Natural killer cell (primary cell): ENCODE measurements at regions not wholly inside any gene's neighbourhood (a gene's known extent, or its start where the extent isn't known, plus 50 kb on each side); places are given as distances from the start of the nearest gene placed in this dataset.

Experiments used
- ATAC-seq, 3 donors: fragments of 150-1000 bp in 2 of 3; fragments of 200-7000 bp in 1 of 3; cut with Tn5 transposase; 1 replicate in 1 of 3; 2 replicates in 2 of 3; pipeline ENCODE4 v1.10.0; 2021; ENCODE audit warnings: mild to moderate bottlenecking in 2 of 3, moderate library complexity in 2 of 3
- DNase-seq, 2 donors: peaks; one replicate each; pipeline versions ENCODE4 v3.0.0 to v3.0.0-alpha.2; 2013 to 2021; ENCODE audit warnings: mixed read lengths in 1 of 2
- H3K27ac ChIP-seq: one replicate; pipeline ENCODE4 v1.5.1; 2013; ENCODE audit warnings: mild to moderate bottlenecking, low read length
- H3K27me3 ChIP-seq: one replicate; pipeline ENCODE4 v1.6.1; 2013; ENCODE audit warnings: low read length; ENCODE audit not compliant: control insufficient read depth, insufficient read depth
- H3K36me3 ChIP-seq: one replicate; pipeline ENCODE4 v1.6.1; 2013; ENCODE audit warnings: low read length; ENCODE audit not compliant: control insufficient read depth, insufficient read depth
- H3K4me1 ChIP-seq: one replicate; pipeline ENCODE4 v1.6.1; 2013; ENCODE audit warnings: low read length; ENCODE audit not compliant: control insufficient read depth, insufficient read depth
- H3K4me3 ChIP-seq: one replicate; pipeline ENCODE4 v1.5.1; 2013; ENCODE audit warnings: low read length
- H3K9me3 ChIP-seq: one replicate; pipeline ENCODE4 v1.6.1; 2013; ENCODE audit warnings: low read length; ENCODE audit not compliant: control insufficient read depth, insufficient read depth
- H3K27ac Mint-ChIP-seq, 2 donors: one replicate each; pipeline ENCODE4 v1.8.0; 2022; ENCODE audit warnings: mild to moderate bottlenecking in 2 of 2, mixed read lengths in 2 of 2, moderate library complexity in 1 of 2
- H3K27me3 Mint-ChIP-seq, 2 donors: one replicate each; pipeline ENCODE4 v1.8.0; 2022; ENCODE audit warnings: low read depth in 2 of 2, mixed read lengths in 2 of 2
- H3K36me3 Mint-ChIP-seq: one replicate; pipeline ENCODE4 v1.8.0; 2022; ENCODE audit warnings: mixed read lengths
- H3K4me1 Mint-ChIP-seq, 2 donors: one replicate each; pipeline ENCODE4 v1.8.0; 2022; ENCODE audit warnings: mixed read lengths in 2 of 2
- H3K4me3 Mint-ChIP-seq: one replicate; pipeline ENCODE4 v1.8.0; 2022; ENCODE audit warnings: mild to moderate bottlenecking, moderate library complexity, mixed read lengths
- H3K9me3 Mint-ChIP-seq, 2 donors: one replicate each; pipeline ENCODE4 v1.8.0; 2022; ENCODE audit warnings: mixed read lengths in 2 of 2
- WGBS: methylation state at CpG from one replicate; pipeline ENCODE4 v1.1.7; 2013; ENCODE audit warnings: missing lambda C conversion rate; ENCODE audit not compliant: insufficient coverage; 5-methylcytosine and 5-hydroxymethylcytosine counted together
- intact Hi-C: fragments of 100-400 bp; cut with micrococcal nuclease; formaldehyde crosslinking; loops from one replicate; pipeline ENCODE4 v1.14.2; 2022
- TF ChIP-seq, protein P1 (sequence below): fragments of 200-600 bp; IDR thresholded peaks from one replicate; pipeline ENCODE4 v1.8.0; 2022; ENCODE audit warnings: antibody characterized with exemption

DNA sequence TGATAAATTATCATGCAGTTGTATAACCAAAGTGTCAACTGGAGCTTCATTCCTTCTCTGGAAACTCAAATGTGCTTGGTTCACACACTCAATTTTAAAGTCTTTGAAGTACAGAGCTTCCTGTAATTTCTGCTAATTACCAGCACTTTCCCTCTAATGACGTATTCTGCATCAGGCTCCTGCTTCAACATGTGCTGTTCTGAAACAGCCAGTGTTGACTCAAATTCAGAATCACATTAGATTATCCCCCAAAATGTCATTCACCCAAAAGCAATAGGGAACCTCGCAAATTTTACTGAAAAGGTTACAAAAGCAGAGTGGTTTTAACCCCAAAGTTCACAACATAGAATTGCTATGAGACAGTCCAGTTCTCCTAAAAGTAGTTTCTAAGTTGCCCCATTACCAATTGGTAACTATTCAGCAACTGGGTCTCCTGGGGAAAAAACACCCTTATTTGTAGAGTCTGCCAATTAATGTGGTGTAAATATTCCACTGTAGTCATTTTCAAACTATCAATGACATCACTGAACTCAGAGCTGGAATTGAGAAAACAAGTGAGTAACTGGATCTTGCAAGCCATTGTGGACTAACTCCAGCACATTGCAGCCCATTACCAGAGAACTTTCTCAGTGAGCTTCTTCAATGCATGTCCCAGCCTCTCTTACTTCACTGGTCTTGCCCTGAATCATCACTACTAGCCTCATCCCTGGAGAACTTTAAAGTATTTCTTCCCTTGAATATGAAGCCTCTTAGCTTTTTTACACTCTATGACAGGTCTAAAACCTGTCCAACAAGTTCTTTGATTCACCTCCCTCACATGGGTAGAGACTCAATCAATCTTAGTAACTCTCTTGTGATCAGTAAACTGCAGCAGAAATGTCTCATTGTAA lies 955.4 kb downstream of the EFNB2 start:
- no peak overlapping the region for H3K27ac Mint-ChIP-seq
- H3K27me3 ChIP-seq: no peaks in the 10 kb centered on the region
- no peaks in the 10 kb centered on the region for H3K36me3 ChIP-seq
- WGBS: 80% methylated on average over 2 of the region's 2 CpGs
- H3K27ac ChIP-seq: no peak overlapping the region
- peaks cover 9 to 13% of the 10 kb centered on the region in 2 donors for H3K9me3 Mint-ChIP-seq
- H3K4me3 ChIP-seq: no peak overlapping the region
- H3K9me3 ChIP-seq: peaks cover 4% of the 10 kb centered on the region
- no peak overlapping the region for H3K4me3 Mint-ChIP-seq
- DNase-seq (no peak), ATAC-seq (no peak)
- H3K27me3 Mint-ChIP-seq: no peaks in the 10 kb centered on the region
- H3K4me1 Mint-ChIP-seq: no peaks in the 10 kb centered on the region
- no peaks in the 10 kb centered on the region for H3K4me1 ChIP-seq
- intact Hi-C loops: no loop called here
- no peaks in the 10 kb centered on the region for H3K36me3 Mint-ChIP-seq
- TF ChIP-seq, protein P1, sequence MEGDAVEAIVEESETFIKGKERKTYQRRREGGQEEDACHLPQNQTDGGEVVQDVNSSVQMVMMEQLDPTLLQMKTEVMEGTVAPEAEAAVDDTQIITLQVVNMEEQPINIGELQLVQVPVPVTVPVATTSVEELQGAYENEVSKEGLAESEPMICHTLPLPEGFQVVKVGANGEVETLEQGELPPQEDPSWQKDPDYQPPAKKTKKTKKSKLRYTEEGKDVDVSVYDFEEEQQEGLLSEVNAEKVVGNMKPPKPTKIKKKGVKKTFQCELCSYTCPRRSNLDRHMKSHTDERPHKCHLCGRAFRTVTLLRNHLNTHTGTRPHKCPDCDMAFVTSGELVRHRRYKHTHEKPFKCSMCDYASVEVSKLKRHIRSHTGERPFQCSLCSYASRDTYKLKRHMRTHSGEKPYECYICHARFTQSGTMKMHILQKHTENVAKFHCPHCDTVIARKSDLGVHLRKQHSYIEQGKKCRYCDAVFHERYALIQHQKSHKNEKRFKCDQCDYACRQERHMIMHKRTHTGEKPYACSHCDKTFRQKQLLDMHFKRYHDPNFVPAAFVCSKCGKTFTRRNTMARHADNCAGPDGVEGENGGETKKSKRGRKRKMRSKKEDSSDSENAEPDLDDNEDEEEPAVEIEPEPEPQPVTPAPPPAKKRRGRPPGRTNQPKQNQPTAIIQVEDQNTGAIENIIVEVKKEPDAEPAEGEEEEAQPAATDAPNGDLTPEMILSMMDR: no peak

GRCh38 chr13:105573136-105573535 lies 962.3 kb downstream of the EFNB2 start:
- no peak overlapping the region for H3K4me3 ChIP-seq
- H3K36me3 ChIP-seq: no peaks in the 10 kb centered on the region
- no peaks in the 10 kb centered on the region for H3K27me3 Mint-ChIP-seq
- H3K4me1 ChIP-seq: no peaks in the 10 kb centered on the region
- peaks cover 4% of the 10 kb centered on the region for H3K9me3 ChIP-seq
- H3K9me3 Mint-ChIP-seq: peaks cover 3 to 12% of the 10 kb centered on the region in 2 donors
- no peak overlapping the region for H3K27ac Mint-ChIP-seq
- H3K4me3 Mint-ChIP-seq: no peak overlapping the region
- ATAC-seq (no peak), DNase-seq (no peak)
- H3K36me3 Mint-ChIP-seq: no peaks in the 10 kb centered on the region
- intact Hi-C loops: no loop called here
- TF ChIP-seq, protein P1: no peak
- no peaks in the 10 kb centered on the region for H3K27me3 ChIP-seq
- no peak overlapping the region for H3K27ac ChIP-seq
- no peaks in the 10 kb centered on the region for H3K4me1 Mint-ChIP-seq
- 83% methylated on average over 1 of the region's 1 CpG for WGBS

GRCh38 chr13:105572401-105572800 lies 963.1 kb downstream of the EFNB2 start:
- no peak overlapping the region for H3K27ac Mint-ChIP-seq
- H3K9me3 ChIP-seq: peaks cover 4% of the 10 kb centered on the region
- H3K36me3 ChIP-seq: no peaks in the 10 kb centered on the region
- H3K27me3 Mint-ChIP-seq: no peaks in the 10 kb centered on the region
- no peaks in the 10 kb centered on the region for H3K4me1 Mint-ChIP-seq
- no peaks in the 10 kb centered on the region for H3K4me1 ChIP-seq
- intact Hi-C loops: no loop called here
- H3K27me3 ChIP-seq: no peaks in the 10 kb centered on the region
- no peak overlapping the region for H3K27ac ChIP-seq
- 83% methylated on average over 1 of the region's 1 CpG for WGBS
- peaks cover 3 to 13% of the 10 kb centered on the region in 2 donors for H3K9me3 Mint-ChIP-seq
- H3K4me3 ChIP-seq: no peak overlapping the region
- no peak overlapping the region for H3K4me3 Mint-ChIP-seq
- H3K36me3 Mint-ChIP-seq: no peaks in the 10 kb centered on the region
- DNase-seq: no peak
- TF ChIP-seq, protein P1: no peak
- ATAC-seq: no peak

DNA sequence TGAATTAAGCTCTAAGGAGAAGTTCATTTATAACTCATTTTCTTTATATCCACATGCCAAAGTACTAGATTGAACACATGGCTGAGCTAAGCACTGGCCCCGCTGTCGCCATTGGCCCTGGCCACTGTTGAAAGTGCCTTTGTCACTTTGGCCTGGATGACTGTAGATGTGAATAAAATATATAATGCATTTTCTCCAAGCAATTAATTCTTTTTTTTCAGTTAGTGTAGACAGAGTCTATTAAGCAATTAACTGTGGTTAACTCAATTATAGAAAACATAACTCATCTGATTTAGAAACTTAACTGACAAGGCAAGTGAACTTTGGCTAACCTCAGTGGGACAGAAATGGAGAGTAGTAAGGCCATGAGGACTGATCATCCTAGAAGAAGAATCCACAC lies 965.6 kb downstream of the EFNB2 start:
- no peaks in the 10 kb centered on the region for H3K27me3 Mint-ChIP-seq
- no peaks in the 10 kb centered on the region for H3K36me3 Mint-ChIP-seq
- intact Hi-C loops: no loop called here
- Histone ChIP-seq H3K4me3 (no peak overlapping the region), H3K36me3 (no peaks in the 10 kb centered on the region), H3K4me1 (no peaks in the 10 kb centered on the region), H3K27ac (no peak overlapping the region), H3K9me3 (no peaks in the 10 kb centered on the region), H3K27me3 (no peaks in the 10 kb centered on the region)
- peaks cover 5 to 19% of the 10 kb centered on the region in 2 donors for H3K9me3 Mint-ChIP-seq
- DNase-seq (no peak), ATAC-seq (no peak)
- no CpG with 5 or more reads among the region's 2 CpGs for WGBS
- H3K4me3 Mint-ChIP-seq: no peak overlapping the region
- no peaks in the 10 kb centered on the region for H3K4me1 Mint-ChIP-seq
- H3K27ac Mint-ChIP-seq: no peak overlapping the region
- TF ChIP-seq, protein P1: no peak
